K562 (cell line): ENCODE measurements at regions not wholly inside any gene's neighbourhood (a gene's known extent, or its start where the extent isn't known, plus 50 kb on each side); places are given as distances from the start of the nearest gene placed in this dataset.
A peak's percentile ranks its signal among the peaks of the same experiment; 100 is the strongest.
"Not testable (repeated sequence)": the region's sequence is repeated elsewhere in the genome, so short reads cannot be mapped to it uniquely, and the experiment has no call there.

Source experiments
- ATAC-seq: fragments of 200-7000 bp; cut with Tn5 transposase; 3 replicates; pipeline ENCODE4 v1.9.1; 2020; ENCODE audit warnings: moderate library complexity
- BruUV-seq: library from RNA; stranded (reverse); fragments of 400-500 nt; replicated peaks from 2 replicates; lab custom pipeline; 2021; lab: Mats Ljungman, UMichigan
- CTCF ChIA-PET: fragments of 300-600 bp; formaldehyde crosslinking; extraction: SDS; loops from one replicate; lab custom pipeline; 2021; ENCODE audit warnings: low intra/inter-chr PET ratio; lab: Yijun Ruan, JAX
- POLR2A ChIA-PET: fragments of 300-600, 350-650 bp; sonication (Branson Sonifier 250); formaldehyde crosslinking; extraction: SDS; loops from one replicate; lab custom pipeline; 2021; ENCODE audit warnings: antibody characterized with exemption, inconsistent platforms; lab: Yijun Ruan, JAX
- DNase-seq, 4 experiments: peaks; one replicate each; pipeline versions ENCODE4 v3.0.0 to v3.0.0-alpha.2; 2011 to 2018; ENCODE audit warnings: low spot score in 3 of 4, mixed read lengths in 3 of 4; ENCODE audit errors: extremely low read depth in 1 of 4
- FAIRE-seq: peaks from 2 replicates; lab custom pipeline; 2011; peaks lifted over from hg19 to GRCh38; lab: Jason Lieb, UNC
- H2AFZ ChIP-seq: 2 replicates; pipeline ENCODE4 v1.6.0; 2011; ENCODE audit warnings: low read depth, low read length, control low read depth, inconsistent platforms
- H3K27ac ChIP-seq: fragments of 200-600 bp; 3 replicates; pipeline ENCODE4 v1.8.0; 2011; ENCODE audit warnings: low read depth, mild to moderate bottlenecking, control low read depth, inconsistent platforms, low read length, moderate library complexity, mixed read lengths; ENCODE audit errors: extremely low read depth
- H3K27me3 ChIP-seq, 2 experiments: fragments of 300-600 bp in 1 of 2; 2 replicates in 1 of 2; 3 replicates in 1 of 2; pipeline versions ENCODE4 v1.6.0 to v1.8.0; 2011; ENCODE audit warnings: inconsistent platforms in 2 of 2, low read length in 2 of 2, mild to moderate bottlenecking in 1 of 2, mixed read lengths in 1 of 2, moderate library complexity in 1 of 2; ENCODE audit not compliant: control insufficient read depth in 2 of 2, insufficient read depth in 2 of 2
- H3K36me3 ChIP-seq: fragments of 300-600 bp; 3 replicates; pipeline ENCODE4 v1.8.0; 2011; ENCODE audit warnings: mild to moderate bottlenecking, low read length, inconsistent platforms; ENCODE audit not compliant: control insufficient read depth, insufficient read depth
- H3K4me1 ChIP-seq, 2 experiments: fragments of 200-600 bp in 1 of 2; replicated peaks in 1 of 2; 2 replicates in 1 of 2; 3 replicates in 1 of 2; pipeline versions ENCODE4 v1.5.1 to v1.8.0; 2011; ENCODE audit warnings: inconsistent platforms in 2 of 2, low read length in 2 of 2, mild to moderate bottlenecking in 1 of 2, mixed read lengths in 1 of 2, moderate library complexity in 1 of 2; ENCODE audit not compliant: control insufficient read depth in 2 of 2, insufficient read depth in 2 of 2
- H3K4me2 ChIP-seq: 2 replicates; pipeline ENCODE4 v1.6.1; 2011; ENCODE audit warnings: low read length, control low read depth, inconsistent platforms, mixed read lengths; ENCODE audit not compliant: insufficient read depth
- H3K4me3 ChIP-seq: fragments of 200-600 bp; sonication (generic), shearing (Covaris generic); 2 replicates; pipeline ENCODE4 v1.5.1; 2016; ENCODE audit warnings: control low read depth, inconsistent platforms
- H3K79me2 ChIP-seq: fragments of 200-600 bp; 3 replicates; pipeline ENCODE4 v1.8.0; 2011; ENCODE audit warnings: low read length, inconsistent platforms; ENCODE audit not compliant: control insufficient read depth, insufficient read depth
- H3K9ac ChIP-seq, 2 experiments: 2 replicates each; pipeline versions ENCODE4 v1.6.0 to v1.6.1; 2011; ENCODE audit warnings: low read depth in 2 of 2, low read length in 2 of 2, control low read depth in 1 of 2, inconsistent platforms in 1 of 2, mild to moderate bottlenecking in 1 of 2, mixed read lengths in 1 of 2; ENCODE audit not compliant: insufficient read depth in 1 of 2
- H3K9me1 ChIP-seq: one replicate; pipeline ENCODE4 v1.6.0; 2011; ENCODE audit warnings: inconsistent platforms, mild to moderate bottlenecking, low read length, moderate library complexity; ENCODE audit not compliant: control insufficient read depth, insufficient read depth
- H3K9me3 ChIP-seq: replicated peaks from 2 replicates; pipeline ENCODE4 v1.5.1; 2011; ENCODE audit warnings: low read depth, low read length, inconsistent platforms; ENCODE audit not compliant: control insufficient read depth, insufficient read depth
- H4K20me1 ChIP-seq: replicated peaks from 2 replicates; pipeline ENCODE4 v1.6.1; 2011; ENCODE audit warnings: low read length, inconsistent platforms, mixed read lengths; ENCODE audit not compliant: control insufficient read depth, insufficient read depth
- CHCHD3 ChIP-seq: fragments of 250-450 bp; sonication (Bioruptor Pico); IDR thresholded peaks from 2 replicates; pipeline ENCODE4 v2.1.2; 2022; ENCODE audit warnings: mild to moderate bottlenecking
- KLF10 ChIP-seq: fragments of 250-450 bp; sonication (Bioruptor Pico); IDR thresholded peaks from 2 replicates; pipeline ENCODE4 v1.6.1; 2021; ENCODE audit warnings: matching md5 sums
- TAF15 ChIP-seq: fragments of 200-400 bp; formaldehyde crosslinking; IDR thresholded peaks from 2 replicates; pipeline ENCODE4 v1.6.1; 2017; ENCODE audit warnings: mild to moderate bottlenecking, low read depth, low read length, moderate library complexity
- THRA ChIP-seq: fragments of 450-650 bp; IDR thresholded peaks from 2 replicates; pipeline ENCODE4 v1.6.1; 2017; ENCODE audit warnings: mild to moderate bottlenecking, moderate library complexity
- ZNF146 ChIP-seq: IDR thresholded peaks from one replicate; pipeline ENCODE4 v1.6.1; 2018; ENCODE audit warnings: missing compliant biosample characterization; ENCODE audit not compliant: unreplicated experiment
- ZNF764 ChIP-seq: fragments of 250-450 bp; sonication (Bioruptor Pico); IDR thresholded peaks from 2 replicates; pipeline ENCODE4 v1.4.0; 2020; ENCODE audit warnings: low read depth, mild to moderate bottlenecking, moderate library complexity
- WGBS: fragments of 100-300 bp; shearing (Covaris generic); methylation state at CpG from one replicate; pipeline ENCODE4 v1.1.6; 2016; ENCODE audit warnings: low coverage, mixed read lengths; ENCODE audit not compliant: insufficient coverage; ENCODE audit errors: missing lambda C conversion rate; 5-methylcytosine and 5-hydroxymethylcytosine counted together
- in situ Hi-C: fragments of 300-500 bp; cut with MboI; formaldehyde crosslinking; loops from 4 replicates; pipeline ENCODE4 v1.15.0; 2018; ENCODE audit warnings: inconsistent platforms, mixed read lengths
- intact Hi-C: fragments of 100-400 bp; cut with micrococcal nuclease; formaldehyde crosslinking; loops from 2 replicates; pipeline ENCODE4 v1.14.2; 2022

- CTCF ChIA-PET: no interaction called here
- ATAC-seq (no peak), FAIRE-seq (no peak), DNase-seq (no peak)
- no TSS peak for BruUV-seq
- H3K36me3 ChIP-seq: no peaks in the 10 kb centered on the region
- TF ChIP-seq THRA: no peak
- TF ChIP-seq KLF10: no peak
- no peak for TF ChIP-seq CHCHD3 (CRISPR knock-in tag)
- no peak for TF ChIP-seq TAF15
- TF ChIP-seq ZNF764: no peak
- H3K9ac ChIP-seq: no peak overlapping the region
- H3K4me3 ChIP-seq: no peak overlapping the region
- intact Hi-C loops (no loop called here), in situ Hi-C loops (no loop called here)
- no peaks in the 10 kb centered on the region for H4K20me1 ChIP-seq
- no peak overlapping the region for H3K27ac ChIP-seq
- H3K4me1 ChIP-seq: no peaks in the 10 kb centered on the region
- POLR2A ChIA-PET: no interaction called here
- no peak overlapping the region for H2AFZ ChIP-seq
- WGBS: 57% methylated on average over 1 of the region's 1 CpG
- no peaks in the 10 kb centered on the region for H3K9me3 ChIP-seq
- H3K79me2 ChIP-seq: no peaks in the 10 kb centered on the region
- no peaks in the 10 kb centered on the region for H3K27me3 ChIP-seq
- H3K9me1 ChIP-seq: no peaks in the 10 kb centered on the region
- no peak overlapping the region for H3K4me2 ChIP-seq
Measured at GRCh38 chr13:50627111-50627510, 216.4 kb downstream of the DLEU7 start.

- H3K27me3 ChIP-seq, ATAC-seq, H3K4me3 ChIP-seq, H3K36me3 ChIP-seq, H3K27ac ChIP-seq, H3K9me1 ChIP-seq, BruUV-seq, in situ Hi-C loops, H3K4me1 ChIP-seq, H3K79me2 ChIP-seq, POLR2A ChIA-PET, H4K20me1 ChIP-seq, H2AFZ ChIP-seq, intact Hi-C loops, DNase-seq, H3K9ac ChIP-seq, H3K4me2 ChIP-seq, CTCF ChIA-PET, H3K9me3 ChIP-seq, FAIRE-seq: not testable (repeated sequence)
- 0% methylated on average over 1 of the region's 3 CpGs for WGBS
- TF ChIP-seq ZNF146 (CRISPR knock-in tag): peak; percentile 84
Measured at GRCh38 chr13:50628512-50628911, 215.0 kb downstream of the DLEU7 start.
